Uterus (tissue), 2 donors: ENCODE measurements at regions not wholly inside any gene's neighbourhood (a gene's known extent, or its start where the extent isn't known, plus 50 kb on each side); places are given as distances from the start of the nearest gene placed in this dataset.

Experiments
- POLR2A ChIP-seq, 2 donors: fragments of 450-650 bp; IDR thresholded peaks; one replicate each; pipeline ENCODE4 v1.6.1; 2016; ENCODE audit warnings: antibody characterized with exemption in 2 of 2, mild to moderate bottlenecking in 1 of 2, moderate library complexity in 1 of 2
- TF ChIP-seq, protein P1 (sequence below), 4 experiments: fragments of 200-600 bp in 2 of 4; fragments of 450-650 bp in 2 of 4; sonication (generic) in 2 of 4; IDR thresholded peaks; one replicate each; pipeline ENCODE4 v1.5.1; 2016 to 2019; ENCODE audit warnings: antibody characterized with exemption in 4 of 4, mild to moderate bottlenecking in 2 of 4, moderate library complexity in 1 of 4

DNA sequence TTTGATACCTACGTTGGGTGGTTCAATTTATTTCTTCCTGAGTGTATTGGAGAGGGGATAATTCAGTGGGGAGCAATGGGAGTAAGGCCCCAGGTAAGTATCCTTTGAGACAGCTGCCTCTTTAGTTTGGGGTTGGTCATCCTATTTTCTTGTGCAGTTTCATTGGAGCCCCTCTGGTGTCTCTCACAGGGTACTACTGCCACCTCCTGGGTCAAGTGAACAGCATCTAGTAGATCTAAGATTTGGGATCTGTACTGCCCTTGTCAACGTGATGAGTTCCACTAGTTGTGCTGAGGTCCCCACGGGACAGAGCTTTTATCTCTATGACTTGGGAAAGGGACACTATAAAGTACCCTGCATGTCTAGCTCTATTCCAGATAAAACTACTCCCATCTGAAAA, 80.6 kb downstream of the PBDC1 start:
- TF ChIP-seq, protein P1, sequence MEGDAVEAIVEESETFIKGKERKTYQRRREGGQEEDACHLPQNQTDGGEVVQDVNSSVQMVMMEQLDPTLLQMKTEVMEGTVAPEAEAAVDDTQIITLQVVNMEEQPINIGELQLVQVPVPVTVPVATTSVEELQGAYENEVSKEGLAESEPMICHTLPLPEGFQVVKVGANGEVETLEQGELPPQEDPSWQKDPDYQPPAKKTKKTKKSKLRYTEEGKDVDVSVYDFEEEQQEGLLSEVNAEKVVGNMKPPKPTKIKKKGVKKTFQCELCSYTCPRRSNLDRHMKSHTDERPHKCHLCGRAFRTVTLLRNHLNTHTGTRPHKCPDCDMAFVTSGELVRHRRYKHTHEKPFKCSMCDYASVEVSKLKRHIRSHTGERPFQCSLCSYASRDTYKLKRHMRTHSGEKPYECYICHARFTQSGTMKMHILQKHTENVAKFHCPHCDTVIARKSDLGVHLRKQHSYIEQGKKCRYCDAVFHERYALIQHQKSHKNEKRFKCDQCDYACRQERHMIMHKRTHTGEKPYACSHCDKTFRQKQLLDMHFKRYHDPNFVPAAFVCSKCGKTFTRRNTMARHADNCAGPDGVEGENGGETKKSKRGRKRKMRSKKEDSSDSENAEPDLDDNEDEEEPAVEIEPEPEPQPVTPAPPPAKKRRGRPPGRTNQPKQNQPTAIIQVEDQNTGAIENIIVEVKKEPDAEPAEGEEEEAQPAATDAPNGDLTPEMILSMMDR (IDR thresholded peaks at IDR 0.05): peak; percentile 22 to 45 (median 40)
- TF ChIP-seq POLR2A (IDR thresholded peaks at IDR 0.05): no peak
